Mesenchymal stem cell (in vitro differentiated cells and primary cell): ENCODE measurements at regions not wholly inside any gene's neighbourhood (a gene's known extent, or its start where the extent isn't known, plus 50 kb on each side); places are given as distances from the start of the nearest gene placed in this dataset.

Source experiments
- DNase-seq: peaks from one replicate; pipeline ENCODE4 v3.0.0-alpha.2; 2013
- H2AFZ ChIP-seq: one replicate; pipeline ENCODE4 v1.6.1; 2013; ENCODE audit warnings: low read depth, mild to moderate bottlenecking, control low read depth, inconsistent platforms, low read length, moderate library complexity
- H2AK5ac ChIP-seq: 2 replicates; pipeline ENCODE4 v1.6.1; 2013; ENCODE audit warnings: low read length, moderate library complexity, mild to moderate bottlenecking, inconsistent platforms; ENCODE audit not compliant: severe bottlenecking
- H2BK120ac ChIP-seq: one replicate; pipeline ENCODE4 v1.6.1; 2013; ENCODE audit warnings: low read depth, mild to moderate bottlenecking, inconsistent platforms, low read length, moderate library complexity
- H2BK12ac ChIP-seq, 2 experiments: one replicate each; pipeline ENCODE4 v1.6.1; 2013; ENCODE audit warnings: inconsistent platforms in 2 of 2, low read length in 2 of 2, mild to moderate bottlenecking in 2 of 2, moderate library complexity in 2 of 2, control low read depth in 1 of 2
- H2BK15ac ChIP-seq: one replicate; pipeline ENCODE4 v1.6.1; 2013; ENCODE audit warnings: mild to moderate bottlenecking, low read depth, inconsistent platforms; ENCODE audit not compliant: poor library complexity, severe bottlenecking
- H2BK5ac ChIP-seq: 2 replicates; pipeline ENCODE4 v1.6.1; 2013; ENCODE audit warnings: low read depth, mild to moderate bottlenecking, low read length, control low read depth, inconsistent platforms; ENCODE audit not compliant: poor library complexity, severe bottlenecking
- H3K14ac ChIP-seq, 2 experiments: one replicate each; pipeline ENCODE4 v1.6.1; 2013; ENCODE audit warnings: inconsistent platforms in 2 of 2, low read length in 2 of 2, control low read depth in 1 of 2, mild to moderate bottlenecking in 1 of 2, moderate library complexity in 1 of 2
- H3K18ac ChIP-seq, 2 experiments: one replicate each; pipeline ENCODE4 v1.6.1; 2013; ENCODE audit warnings: inconsistent platforms in 2 of 2, low read length in 2 of 2, control low read depth in 1 of 2, low read depth in 1 of 2, mild to moderate bottlenecking in 1 of 2
- H3K23ac ChIP-seq, 2 experiments: one replicate each; pipeline ENCODE4 v1.6.1; 2013; ENCODE audit warnings: inconsistent platforms in 2 of 2, low read length in 2 of 2, mild to moderate bottlenecking in 2 of 2, moderate library complexity in 2 of 2, control low read depth in 1 of 2
- H3K27ac ChIP-seq: 2 replicates; pipeline ENCODE4 v1.5.1; 2013; ENCODE audit warnings: mild to moderate bottlenecking, moderate library complexity, low read length, control low read depth, inconsistent platforms; ENCODE audit not compliant: poor library complexity, severe bottlenecking
- H3K27me3 ChIP-seq, 2 experiments: 2 replicates each; pipeline versions ENCODE4 v1.6.1 to v1.7.0; 2013; ENCODE audit warnings: low read length in 2 of 2, mild to moderate bottlenecking in 2 of 2, moderate library complexity in 2 of 2, control low read depth in 1 of 2, inconsistent platforms in 1 of 2; ENCODE audit not compliant: control insufficient read depth in 1 of 2, insufficient read depth in 1 of 2
- H3K36me3 ChIP-seq, 2 experiments: 2 replicates each; pipeline versions ENCODE4 v1.6.1 to v1.7.0; 2013; ENCODE audit warnings: low read length in 2 of 2, control low read depth in 1 of 2, inconsistent platforms in 1 of 2, low read depth in 1 of 2, mild to moderate bottlenecking in 1 of 2; ENCODE audit not compliant: insufficient read depth in 2 of 2, control insufficient read depth in 1 of 2
- H3K4ac ChIP-seq, 2 experiments: one replicate each; pipeline ENCODE4 v1.6.1; 2013; ENCODE audit warnings: inconsistent platforms in 2 of 2, low read length in 2 of 2, mild to moderate bottlenecking in 2 of 2, moderate library complexity in 2 of 2, control low read depth in 1 of 2, low read depth in 1 of 2
- H3K4me1 ChIP-seq: 2 replicates; pipeline ENCODE4 v1.6.1; 2013; ENCODE audit warnings: low read depth, low read length, control low read depth; ENCODE audit not compliant: control insufficient read depth, insufficient read depth
- H3K4me2 ChIP-seq: 2 replicates; pipeline ENCODE4 v1.6.1; 2013; ENCODE audit warnings: low read length, mild to moderate bottlenecking, inconsistent platforms; ENCODE audit not compliant: poor library complexity, severe bottlenecking
- H3K4me3 ChIP-seq, 2 experiments: 2 replicates each; pipeline versions ENCODE4 v1.5.1 to v1.7.0; 2013; ENCODE audit warnings: low read length in 2 of 2, mild to moderate bottlenecking in 2 of 2, control low read depth in 1 of 2, low read depth in 1 of 2; ENCODE audit not compliant: insufficient read depth in 1 of 2
- H3K79me1 ChIP-seq: replicated peaks from 2 replicates; pipeline ENCODE4 v1.6.1; 2013; ENCODE audit warnings: mild to moderate bottlenecking, control low read depth, low read length, inconsistent platforms; ENCODE audit not compliant: poor library complexity, severe bottlenecking
- H3K9ac ChIP-seq: 2 replicates; pipeline ENCODE4 v1.7.0; 2013; ENCODE audit warnings: mild to moderate bottlenecking, low read length, moderate library complexity
- H3K9me3 ChIP-seq: 2 replicates; pipeline ENCODE4 v1.7.0; 2013; ENCODE audit warnings: mild to moderate bottlenecking, low read length; ENCODE audit not compliant: control insufficient read depth
- H4K8ac ChIP-seq: one replicate; pipeline ENCODE4 v1.6.1; 2013; ENCODE audit warnings: inconsistent platforms, mild to moderate bottlenecking, low read length, moderate library complexity
- H4K91ac ChIP-seq: one replicate; pipeline ENCODE4 v1.6.1; 2013; ENCODE audit warnings: mild to moderate bottlenecking, low read length, inconsistent platforms
- WGBS: methylation state at CpG from one replicate; pipeline ENCODE4 v1.1.7; 2013; ENCODE audit warnings: mixed read lengths; 5-methylcytosine and 5-hydroxymethylcytosine counted together

GRCh38 chr1:4108758-4109627 is 208.9 kb upstream of the C1orf174 start:
- Histone ChIP-seq H3K18ac (no peak overlapping the region), H2BK12ac (no peak overlapping the region), H3K27ac (no peak overlapping the region), H3K4ac (no peak overlapping the region), H2BK15ac (no peak overlapping the region), H2BK5ac (no peak overlapping the region), H4K91ac (no peak overlapping the region), H3K79me1 (no peaks in the 10 kb centered on the region), H3K27me3 (no peaks in the 10 kb centered on the region), H3K14ac (no peak overlapping the region), H3K4me2 (no peak overlapping the region), H3K23ac (no peak overlapping the region), H2BK120ac (no peak overlapping the region), H2AK5ac (no peak overlapping the region), H3K4me1 (no peaks in the 10 kb centered on the region), H2AFZ (no peak overlapping the region), H3K9ac (no peak overlapping the region), H3K4me3 (no peak overlapping the region), H4K8ac (no peak overlapping the region), H3K36me3 (no peaks in the 10 kb centered on the region), H3K9me3 (peaks cover 7% of the 10 kb centered on the region)
- 80% methylated on average over 28 of the region's 29 CpGs for WGBS
- no peak for DNase-seq

GRCh38 chr1:4109628-4109940 is 209.5 kb upstream of the C1orf174 start:
- Histone ChIP-seq H2AK5ac (no peak overlapping the region), H3K18ac (no peak overlapping the region), H3K23ac (no peak overlapping the region), H3K4ac (no peak overlapping the region), H3K27me3 (no peaks in the 10 kb centered on the region), H3K36me3 (no peaks in the 10 kb centered on the region), H2AFZ (no peak overlapping the region), H3K4me1 (no peaks in the 10 kb centered on the region), H2BK15ac (no peak overlapping the region), H3K4me3 (no peak overlapping the region), H3K4me2 (no peak overlapping the region), H3K9ac (no peak overlapping the region), H2BK5ac (no peak overlapping the region), H2BK120ac (no peak overlapping the region), H3K14ac (no peak overlapping the region), H4K91ac (no peak overlapping the region), H2BK12ac (no peak overlapping the region), H3K27ac (no peak overlapping the region), H3K79me1 (no peaks in the 10 kb centered on the region), H3K9me3 (peaks cover 7% of the 10 kb centered on the region), H4K8ac (no peak overlapping the region)
- no peak for DNase-seq
- WGBS, result 89% methylated on average over 8 of the region's 10 CpGs

GRCh38 chr1:4110888-4111287 is 210.8 kb upstream of the C1orf174 start:
- Histone ChIP-seq H3K4me1 (no peaks in the 10 kb centered on the region), H2BK120ac (no peak overlapping the region), H3K18ac (no peak overlapping the region), H3K9me3 (peaks cover 7% of the 10 kb centered on the region), H3K4ac (no peak overlapping the region), H3K36me3 (no peaks in the 10 kb centered on the region), H2BK12ac (no peak overlapping the region), H2AK5ac (no peak overlapping the region), H2AFZ (no peak overlapping the region), H2BK15ac (no peak overlapping the region), H3K27me3 (no peaks in the 10 kb centered on the region), H3K14ac (no peak overlapping the region), H3K4me3 (no peak overlapping the region), H3K9ac (no peak overlapping the region), H4K8ac (no peak overlapping the region), H3K79me1 (no peaks in the 10 kb centered on the region), H3K4me2 (no peak overlapping the region), H3K27ac (no peak overlapping the region), H3K23ac (no peak overlapping the region), H4K91ac (no peak overlapping the region), H2BK5ac (no peak overlapping the region)
- WGBS, result 74% methylated on average over 8 of the region's 8 CpGs
- no peak for DNase-seq

GRCh38 chr1:4113897-4114296 is 213.8 kb upstream of the C1orf174 start:
- Histone ChIP-seq H2AK5ac (no peak overlapping the region), H3K14ac (no peak overlapping the region), H3K4me2 (no peak overlapping the region), H3K9me3 (peaks cover 7% of the 10 kb centered on the region), H2AFZ (no peak overlapping the region), H3K36me3 (no peaks in the 10 kb centered on the region), H2BK12ac (no peak overlapping the region), H4K8ac (no peak overlapping the region), H2BK15ac (no peak overlapping the region), H3K4me1 (no peaks in the 10 kb centered on the region), H3K27ac (no peak overlapping the region), H3K27me3 (no peaks in the 10 kb centered on the region), H3K18ac (no peak overlapping the region), H3K4ac (no peak overlapping the region), H2BK120ac (no peak overlapping the region), H3K4me3 (no peak overlapping the region), H3K79me1 (no peaks in the 10 kb centered on the region), H3K23ac (no peak overlapping the region), H4K91ac (no peak overlapping the region), H3K9ac (no peak overlapping the region), H2BK5ac (no peak overlapping the region)
- no peak for DNase-seq
- 61% methylated on average over 2 of the region's 2 CpGs for WGBS
